ENCODE measurements at regions not wholly inside any gene's neighbourhood (a gene's known extent, or its start where the extent isn't known, plus 50 kb on each side); places are given as distances from the start of the nearest gene placed in this dataset.
"Not testable (repeated sequence)": the region's sequence is repeated elsewhere in the genome, so short reads cannot be mapped to it uniquely, and the experiment has no call there.

GRCh38 chr16:85205257-85205656, 93.0 kb upstream of the CIBAR2 start:
- TF ChIP-seq, protein P1, sequence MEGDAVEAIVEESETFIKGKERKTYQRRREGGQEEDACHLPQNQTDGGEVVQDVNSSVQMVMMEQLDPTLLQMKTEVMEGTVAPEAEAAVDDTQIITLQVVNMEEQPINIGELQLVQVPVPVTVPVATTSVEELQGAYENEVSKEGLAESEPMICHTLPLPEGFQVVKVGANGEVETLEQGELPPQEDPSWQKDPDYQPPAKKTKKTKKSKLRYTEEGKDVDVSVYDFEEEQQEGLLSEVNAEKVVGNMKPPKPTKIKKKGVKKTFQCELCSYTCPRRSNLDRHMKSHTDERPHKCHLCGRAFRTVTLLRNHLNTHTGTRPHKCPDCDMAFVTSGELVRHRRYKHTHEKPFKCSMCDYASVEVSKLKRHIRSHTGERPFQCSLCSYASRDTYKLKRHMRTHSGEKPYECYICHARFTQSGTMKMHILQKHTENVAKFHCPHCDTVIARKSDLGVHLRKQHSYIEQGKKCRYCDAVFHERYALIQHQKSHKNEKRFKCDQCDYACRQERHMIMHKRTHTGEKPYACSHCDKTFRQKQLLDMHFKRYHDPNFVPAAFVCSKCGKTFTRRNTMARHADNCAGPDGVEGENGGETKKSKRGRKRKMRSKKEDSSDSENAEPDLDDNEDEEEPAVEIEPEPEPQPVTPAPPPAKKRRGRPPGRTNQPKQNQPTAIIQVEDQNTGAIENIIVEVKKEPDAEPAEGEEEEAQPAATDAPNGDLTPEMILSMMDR (IDR thresholded peaks at IDR 0.05) = not testable (repeated sequence)
- TF ChIP-seq POLR2AphosphoS5, POLR2A (IDR thresholded peaks at IDR 0.05): not testable (repeated sequence)
